H9 (cell line): ENCODE measurements at regions not wholly inside any gene's neighbourhood (a gene's known extent, or its start where the extent isn't known, plus 50 kb on each side); places are given as distances from the start of the nearest gene placed in this dataset.

Source experiments
- DNase-seq: peaks from one replicate; pipeline ENCODE4 v3.0.0-alpha.2; 2017
- H2AFZ ChIP-seq: one replicate; pipeline ENCODE4 v1.6.1; 2013; ENCODE audit warnings: mild to moderate bottlenecking, low read length, control low read depth, moderate library complexity
- H2AK5ac ChIP-seq: 2 replicates; pipeline ENCODE4 v1.6.1; 2013; ENCODE audit warnings: low read length, control low read depth, mixed read lengths; ENCODE audit not compliant: insufficient read length
- H2BK120ac ChIP-seq: one replicate; pipeline ENCODE4 v1.6.1; 2013; ENCODE audit warnings: low read depth, mild to moderate bottlenecking, low read length, control low read depth, inconsistent platforms; ENCODE audit not compliant: poor library complexity, severe bottlenecking
- H2BK12ac ChIP-seq: 2 replicates; pipeline ENCODE4 v1.6.1; 2013; ENCODE audit warnings: low read length, control low read depth, mixed read lengths, low read depth; ENCODE audit not compliant: insufficient read length
- H2BK15ac ChIP-seq: 2 replicates; pipeline ENCODE4 v1.6.1; 2013; ENCODE audit warnings: low read depth, low read length, control low read depth
- H2BK20ac ChIP-seq: one replicate; pipeline ENCODE4 v1.6.1; 2013; ENCODE audit warnings: low read depth, mild to moderate bottlenecking, low read length, control low read depth, inconsistent platforms; ENCODE audit not compliant: poor library complexity, severe bottlenecking
- H2BK5ac ChIP-seq: 2 replicates; pipeline ENCODE4 v1.6.1; 2013; ENCODE audit warnings: low read length, control low read depth, mixed read lengths; ENCODE audit not compliant: insufficient read length
- H3K14ac ChIP-seq: 2 replicates; pipeline ENCODE4 v1.6.1; 2013; ENCODE audit warnings: low read length, control low read depth; ENCODE audit not compliant: insufficient read depth
- H3K18ac ChIP-seq: 2 replicates; pipeline ENCODE4 v1.6.1; 2013; ENCODE audit warnings: low read depth, mild to moderate bottlenecking, mixed read lengths, low read length, control low read depth; ENCODE audit not compliant: insufficient read length
- H3K23ac ChIP-seq: 2 replicates; pipeline ENCODE4 v1.6.1; 2013; ENCODE audit warnings: low read length, control low read depth, mixed read lengths, low read depth; ENCODE audit not compliant: insufficient read length
- H3K23me2 ChIP-seq: 2 replicates; pipeline ENCODE4 v1.6.1; 2013; ENCODE audit warnings: low read depth, mild to moderate bottlenecking, mixed read lengths, low read length, control low read depth; ENCODE audit not compliant: insufficient read length, poor library complexity, severe bottlenecking
- H3K27ac ChIP-seq: 2 replicates; pipeline ENCODE4 v1.5.1; 2013; ENCODE audit warnings: low read length, control low read depth, mixed read lengths, low read depth; ENCODE audit not compliant: insufficient read length
- H3K27me3 ChIP-seq: 2 replicates; pipeline ENCODE4 v1.6.1; 2013; ENCODE audit warnings: low read length, control low read depth, inconsistent platforms; ENCODE audit not compliant: insufficient read depth
- H3K4ac ChIP-seq: 2 replicates; pipeline ENCODE4 v1.6.1; 2013; ENCODE audit warnings: low read depth, mild to moderate bottlenecking, control low read depth, inconsistent platforms, low read length, moderate library complexity
- H3K4me1 ChIP-seq: 2 replicates; pipeline ENCODE4 v1.6.1; 2013; ENCODE audit warnings: low read length, control low read depth, inconsistent platforms; ENCODE audit not compliant: insufficient read depth
- H3K4me2 ChIP-seq: 2 replicates; pipeline ENCODE4 v1.6.1; 2013; ENCODE audit warnings: low read length, control low read depth, mixed read lengths; ENCODE audit not compliant: insufficient read length, insufficient read depth
- H3K56ac ChIP-seq: 2 replicates; pipeline ENCODE4 v1.6.1; 2013; ENCODE audit warnings: low read depth, mild to moderate bottlenecking, mixed read lengths, low read length, control low read depth; ENCODE audit not compliant: insufficient read length
- H3K79me1 ChIP-seq: 2 replicates; pipeline ENCODE4 v1.6.1; 2013; ENCODE audit warnings: low read depth, mild to moderate bottlenecking, moderate library complexity, low read length, control low read depth, inconsistent platforms; ENCODE audit not compliant: insufficient read depth, poor library complexity, severe bottlenecking
- H3K79me2 ChIP-seq: 2 replicates; pipeline ENCODE4 v1.6.1; 2013; ENCODE audit warnings: low read length, control low read depth, inconsistent platforms; ENCODE audit not compliant: insufficient read depth
- H3K9ac ChIP-seq: 2 replicates; pipeline ENCODE4 v1.6.1; 2013; ENCODE audit warnings: low read length, control low read depth, mixed read lengths; ENCODE audit not compliant: insufficient read length; ENCODE audit errors: extremely low read depth
- H3K9me3 ChIP-seq: one replicate; pipeline ENCODE4 v1.6.1; 2013; ENCODE audit warnings: low read depth, low read length, inconsistent platforms; ENCODE audit not compliant: control insufficient read depth
- H3T11ph ChIP-seq: one replicate; pipeline ENCODE4 v1.6.1; 2013; ENCODE audit warnings: mild to moderate bottlenecking, low read length, control low read depth, inconsistent platforms
- H4K20me1 ChIP-seq: one replicate; pipeline ENCODE4 v1.6.1; 2013; ENCODE audit not compliant: control insufficient read depth, insufficient read length, insufficient read depth
- H4K5ac ChIP-seq: 2 replicates; pipeline ENCODE4 v1.6.1; 2013; ENCODE audit warnings: low read depth, mild to moderate bottlenecking, mixed read lengths, low read length, control low read depth; ENCODE audit not compliant: insufficient read length
- H4K8ac ChIP-seq: replicated peaks from 2 replicates; pipeline ENCODE4 v1.6.1; 2013; ENCODE audit warnings: low read length, control low read depth, mixed read lengths, low read depth; ENCODE audit not compliant: insufficient read length
- H4K91ac ChIP-seq: 2 replicates; pipeline ENCODE4 v1.6.1; 2013; ENCODE audit warnings: low read depth, mild to moderate bottlenecking, moderate library complexity, mixed read lengths, low read length, control low read depth; ENCODE audit not compliant: insufficient read length
- H3K27ac Mint-ChIP-seq, 3 experiments: 2 replicates in 2 of 3; 3 replicates in 1 of 3; pipeline ENCODE4 v1.8.0; 2020 to 2021; ENCODE audit warnings: mixed read lengths in 3 of 3, mild to moderate bottlenecking in 1 of 3, moderate library complexity in 1 of 3
- H3K27me3 Mint-ChIP-seq: 2 replicates; pipeline ENCODE4 v1.8.0; 2021; ENCODE audit warnings: low read depth, mild to moderate bottlenecking, moderate library complexity, mixed read lengths
- H3K36me3 Mint-ChIP-seq, 3 experiments: 2 replicates in 2 of 3; 3 replicates in 1 of 3; pipeline ENCODE4 v1.8.0; 2020 to 2021; ENCODE audit warnings: low read depth in 3 of 3, mixed read lengths in 3 of 3; ENCODE audit not compliant: insufficient read depth in 1 of 3
- H3K4me1 Mint-ChIP-seq, 2 experiments: 2 replicates each; pipeline ENCODE4 v1.8.0; 2020; ENCODE audit warnings: mixed read lengths in 2 of 2
- H3K4me3 Mint-ChIP-seq, 2 experiments: 2 replicates in 1 of 2; 3 replicates in 1 of 2; pipeline ENCODE4 v1.8.0; 2020 to 2021; ENCODE audit warnings: mild to moderate bottlenecking in 2 of 2, mixed read lengths in 2 of 2, moderate library complexity in 1 of 2
- H3K9me3 Mint-ChIP-seq, 2 experiments: 2 replicates in 1 of 2; 3 replicates in 1 of 2; pipeline ENCODE4 v1.8.0; 2020; ENCODE audit warnings: mild to moderate bottlenecking in 2 of 2, mixed read lengths in 2 of 2, moderate library complexity in 1 of 2
- WGBS: extraction: QIAGEN DNeasy Blood & Tissue Kit; methylation state at CpG from one replicate; pipeline ENCODE4 v1.1.7; 2013; ENCODE audit warnings: missing lambda C conversion rate, low lambda C conversion rate, mixed read lengths; ENCODE audit not compliant: insufficient read length; ENCODE audit errors: extremely low coverage; 5-methylcytosine and 5-hydroxymethylcytosine counted together
- TF ChIP-seq, protein P1 (sequence below): fragments of 200-600 bp; sonication (generic); conservative IDR thresholded peaks from 3 replicates; pipeline ENCODE4 v1.8.0; 2021; ENCODE audit warnings: antibody characterized with exemption, mild to moderate bottlenecking

- Mint-ChIP-seq H3K9me3 (peaks cover 0 to 8% of the 10 kb centered on the region in 2 experiments; a peak in 4 of 5 replicates), H3K27me3 (no peaks in the 10 kb centered on the region; the same call in 1 of the 2 replicates), H3K4me1 (peaks cover 2 to 3% of the 10 kb centered on the region in 2 experiments), H3K36me3 (peaks cover 0 to 2% (median 0%) of the 10 kb centered on the region in 3 experiments; a peak in 1 of 7 replicates), H3K27ac (no peak overlapping the region), H3K4me3 (no peak overlapping the region)
- no peaks in the 10 kb centered on the region for H3K9me3 ChIP-seq
- H3K4me2 ChIP-seq = no peak overlapping the region
- no peak overlapping the region for H4K91ac ChIP-seq
- H2AK5ac ChIP-seq = no peak overlapping the region
- no peaks in the 10 kb centered on the region for H3K79me1 ChIP-seq
- no peak overlapping the region for H2AFZ ChIP-seq
- no peak overlapping the region for H3K27ac ChIP-seq
- no peak for DNase-seq
- no peaks in the 10 kb centered on the region for H3K23me2 ChIP-seq
- no peak overlapping the region for H2BK120ac ChIP-seq
- no peak overlapping the region for H3T11ph ChIP-seq
- H3K14ac ChIP-seq = no peak overlapping the region
- no peak overlapping the region for H4K5ac ChIP-seq
- H3K27me3 ChIP-seq = no peaks in the 10 kb centered on the region
- H2BK15ac ChIP-seq = no peak overlapping the region
- H4K8ac ChIP-seq = no peak overlapping the region
- H2BK5ac ChIP-seq = no peak overlapping the region
- no peak overlapping the region for H3K18ac ChIP-seq
- TF ChIP-seq, protein P1, sequence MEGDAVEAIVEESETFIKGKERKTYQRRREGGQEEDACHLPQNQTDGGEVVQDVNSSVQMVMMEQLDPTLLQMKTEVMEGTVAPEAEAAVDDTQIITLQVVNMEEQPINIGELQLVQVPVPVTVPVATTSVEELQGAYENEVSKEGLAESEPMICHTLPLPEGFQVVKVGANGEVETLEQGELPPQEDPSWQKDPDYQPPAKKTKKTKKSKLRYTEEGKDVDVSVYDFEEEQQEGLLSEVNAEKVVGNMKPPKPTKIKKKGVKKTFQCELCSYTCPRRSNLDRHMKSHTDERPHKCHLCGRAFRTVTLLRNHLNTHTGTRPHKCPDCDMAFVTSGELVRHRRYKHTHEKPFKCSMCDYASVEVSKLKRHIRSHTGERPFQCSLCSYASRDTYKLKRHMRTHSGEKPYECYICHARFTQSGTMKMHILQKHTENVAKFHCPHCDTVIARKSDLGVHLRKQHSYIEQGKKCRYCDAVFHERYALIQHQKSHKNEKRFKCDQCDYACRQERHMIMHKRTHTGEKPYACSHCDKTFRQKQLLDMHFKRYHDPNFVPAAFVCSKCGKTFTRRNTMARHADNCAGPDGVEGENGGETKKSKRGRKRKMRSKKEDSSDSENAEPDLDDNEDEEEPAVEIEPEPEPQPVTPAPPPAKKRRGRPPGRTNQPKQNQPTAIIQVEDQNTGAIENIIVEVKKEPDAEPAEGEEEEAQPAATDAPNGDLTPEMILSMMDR = no peak
- no peaks in the 10 kb centered on the region for H3K4me1 ChIP-seq
- no peak overlapping the region for H3K56ac ChIP-seq
- H2BK12ac ChIP-seq = no peak overlapping the region
- H3K79me2 ChIP-seq = no peaks in the 10 kb centered on the region
- no peak overlapping the region for H3K4ac ChIP-seq
- H4K20me1 ChIP-seq = no peaks in the 10 kb centered on the region
- no peak overlapping the region for H3K9ac ChIP-seq
- H2BK20ac ChIP-seq = no peak overlapping the region
- no CpG with 5 or more reads among the region's 2 CpGs for WGBS
- H3K23ac ChIP-seq = no peak overlapping the region
These were observed 322.1 kb upstream of the SOX9 start for GRCh38 chr17:71798701-71799100.
